KG1 (cell line): ENCODE measurements at regions not wholly inside any gene's neighbourhood (a gene's known extent, or its start where the extent isn't known, plus 50 kb on each side); places are given as distances from the start of the nearest gene placed in this dataset.

ENCODE experiments used
- DNase-seq: peaks from one replicate; lab custom pipeline; 2025; lab: John Stamatoyannopoulos, UW

DNA sequence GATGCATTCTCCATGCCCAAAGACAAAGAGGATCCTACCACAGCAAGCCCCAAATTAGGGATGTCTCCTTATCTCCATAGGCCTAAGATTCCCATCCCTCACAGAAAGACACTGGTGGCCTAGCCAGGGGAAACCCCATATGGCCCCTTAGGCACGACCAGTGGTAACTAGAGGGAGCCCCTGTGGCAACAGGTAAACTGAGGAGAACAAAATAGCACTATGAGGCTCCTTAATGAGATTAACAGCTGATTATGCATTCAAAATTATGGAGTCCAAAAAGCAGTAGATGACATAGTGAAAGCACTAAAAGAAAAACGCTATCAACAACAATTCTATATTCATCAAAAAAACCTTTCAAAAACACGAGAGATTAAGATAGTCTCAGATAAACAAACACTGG is 234.0 kb downstream of the DIRAS2 start:
- no peak for DNase-seq

DNA sequence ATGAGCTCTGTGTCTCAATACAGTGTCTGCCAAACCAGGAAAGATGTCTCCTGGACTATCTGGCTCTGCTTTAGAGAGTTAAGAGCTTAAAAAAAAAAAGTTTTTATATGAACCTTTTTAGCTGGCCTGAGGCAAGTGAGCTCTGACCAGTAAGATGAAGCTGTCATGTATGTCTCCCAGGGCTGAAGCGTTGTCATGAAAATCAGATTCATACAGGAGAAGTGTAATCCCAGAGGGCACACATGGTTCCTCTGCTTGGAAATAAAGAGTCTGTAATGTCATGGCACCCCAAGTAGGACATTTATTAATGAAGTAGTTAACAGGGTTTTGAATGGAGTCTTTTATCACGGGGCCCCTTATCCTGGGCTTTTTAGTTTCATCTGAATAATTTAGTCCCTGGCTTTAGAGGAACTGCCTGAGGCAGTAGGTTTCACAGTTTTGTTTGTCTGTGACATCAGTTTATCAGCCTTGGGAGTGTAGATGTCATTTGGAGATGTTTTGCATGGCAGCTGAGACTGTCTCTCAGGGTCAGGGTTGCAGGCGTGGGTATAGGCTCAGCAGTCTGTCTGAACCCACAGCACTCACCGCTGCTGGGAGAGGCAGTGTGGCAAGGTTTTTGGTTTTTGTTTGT is 223.3 kb downstream of the DIRAS2 start:
- no peak for DNase-seq

DNA sequence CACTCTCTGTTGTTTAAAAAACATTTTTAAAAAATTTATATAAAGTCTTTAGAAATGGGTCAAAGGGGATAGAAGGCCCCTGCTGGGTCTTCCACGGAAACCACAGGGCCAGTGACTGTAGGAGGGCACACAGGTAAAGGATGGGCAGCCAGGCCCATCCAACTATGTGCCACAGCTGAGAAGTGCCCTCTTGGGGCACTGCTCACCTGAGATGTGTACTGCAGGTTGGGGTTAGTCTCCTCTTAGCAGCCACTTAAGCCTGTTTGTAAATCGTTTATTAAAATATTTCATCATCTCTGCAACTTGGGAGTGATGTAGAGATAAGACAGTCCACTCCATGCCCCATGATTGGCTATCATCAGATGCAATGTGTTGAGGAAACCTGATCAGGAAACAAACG is 222.4 kb downstream of the DIRAS2 start:
- DNase-seq, result no peak

DNA sequence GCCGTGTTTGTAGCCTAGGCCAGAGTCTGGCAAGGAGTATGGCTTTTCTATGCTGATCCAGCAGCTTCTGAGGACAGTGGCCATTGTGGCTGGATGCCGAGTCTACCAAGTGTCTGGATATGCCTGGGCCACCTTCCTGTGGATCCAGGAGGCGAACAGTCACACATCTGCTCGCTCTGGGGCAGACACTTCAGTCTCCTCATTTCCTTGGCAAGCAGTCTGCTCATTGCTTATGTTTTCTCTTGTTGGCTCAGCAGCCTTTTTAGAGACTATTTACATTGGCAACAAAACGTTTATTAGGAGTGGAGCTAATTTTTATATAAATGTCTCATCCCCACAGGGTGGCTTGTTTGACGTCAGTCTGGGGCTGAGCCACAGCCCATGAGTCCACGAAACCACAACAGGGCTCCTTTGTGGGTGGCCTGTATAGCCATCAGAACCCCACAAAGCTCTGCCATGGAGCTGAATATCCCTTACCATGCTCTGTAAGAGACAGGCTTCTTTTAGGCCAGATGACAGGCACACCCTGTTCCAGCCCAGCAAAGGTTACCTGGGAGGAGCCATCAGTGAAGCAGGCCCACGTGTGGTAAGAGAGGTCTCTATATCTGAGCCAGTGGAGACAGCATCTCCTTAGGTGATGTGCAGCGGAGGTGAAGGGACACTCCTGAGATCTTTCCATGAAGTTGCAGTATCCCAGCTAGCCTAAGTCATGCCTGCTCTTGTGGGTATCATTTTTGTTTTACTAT is 221.7 kb downstream of the DIRAS2 start:
- DNase-seq, result no peak

DNA sequence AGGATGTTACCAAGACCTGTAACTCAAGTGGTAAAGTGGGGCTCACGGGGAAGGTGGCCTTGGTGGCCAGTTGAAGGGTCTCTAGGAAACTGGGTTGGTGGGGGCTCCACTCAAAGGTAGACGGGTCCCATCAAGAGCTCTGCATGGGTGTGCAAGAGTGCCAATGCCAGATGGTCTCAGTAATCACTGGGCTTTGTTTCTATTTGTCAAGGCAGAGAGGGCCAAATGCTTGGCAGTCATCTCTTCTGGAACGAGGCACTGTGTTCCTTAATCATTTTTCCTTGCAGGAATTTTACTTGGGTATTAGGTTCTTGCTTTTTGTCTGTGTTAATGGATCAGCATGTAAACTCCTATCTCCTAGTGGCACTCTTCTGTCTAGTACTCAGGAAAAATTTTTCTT is 220.8 kb downstream of the DIRAS2 start:
- no peak for DNase-seq

DNA sequence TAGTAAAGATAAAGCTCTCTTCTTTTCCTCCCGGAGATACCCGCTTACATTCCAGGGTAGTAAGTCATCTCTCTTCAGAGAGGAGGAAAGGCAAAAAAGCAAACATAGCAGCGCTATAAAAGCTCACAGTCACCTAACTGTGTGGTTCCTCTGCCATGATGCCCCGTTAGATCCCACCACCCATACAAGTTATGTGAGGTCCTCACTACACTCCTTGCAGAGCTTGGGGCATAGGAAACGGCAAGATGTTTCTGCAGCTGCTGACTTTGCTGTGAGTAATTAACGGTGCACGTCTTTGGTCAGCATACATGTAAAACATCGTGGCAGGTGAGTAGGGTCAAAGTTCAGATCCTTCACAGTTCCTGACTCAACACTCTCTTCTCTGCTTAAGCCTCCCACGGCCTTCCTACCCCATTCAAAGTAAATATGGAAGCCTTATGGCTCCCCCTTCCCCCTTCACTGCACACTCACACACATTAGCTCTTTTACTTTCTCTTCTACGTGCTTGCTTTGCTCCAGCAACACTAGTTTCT is 218.9 kb downstream of the DIRAS2 start:
- no peak for DNase-seq

DNA sequence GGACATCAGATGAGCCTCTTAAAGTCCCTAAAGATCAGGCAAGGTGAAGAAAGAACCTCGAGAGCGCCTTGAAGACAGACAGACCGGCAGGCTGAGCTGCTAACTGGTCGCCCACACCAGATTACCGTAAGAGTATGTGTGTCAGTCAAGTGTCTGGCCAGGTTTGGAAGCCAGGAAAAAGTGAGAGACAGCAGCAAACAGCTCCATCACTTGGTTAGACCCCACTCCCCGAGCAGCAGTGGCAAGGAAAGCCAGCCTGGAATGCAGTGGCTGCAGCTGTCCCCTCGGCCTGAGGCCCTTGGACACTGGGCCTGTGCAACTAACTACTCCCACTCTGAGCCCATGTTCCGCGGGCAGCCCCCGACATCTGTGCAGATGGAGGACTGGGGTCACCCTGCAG is 214.1 kb downstream of the DIRAS2 start:
- no peak for DNase-seq

DNA sequence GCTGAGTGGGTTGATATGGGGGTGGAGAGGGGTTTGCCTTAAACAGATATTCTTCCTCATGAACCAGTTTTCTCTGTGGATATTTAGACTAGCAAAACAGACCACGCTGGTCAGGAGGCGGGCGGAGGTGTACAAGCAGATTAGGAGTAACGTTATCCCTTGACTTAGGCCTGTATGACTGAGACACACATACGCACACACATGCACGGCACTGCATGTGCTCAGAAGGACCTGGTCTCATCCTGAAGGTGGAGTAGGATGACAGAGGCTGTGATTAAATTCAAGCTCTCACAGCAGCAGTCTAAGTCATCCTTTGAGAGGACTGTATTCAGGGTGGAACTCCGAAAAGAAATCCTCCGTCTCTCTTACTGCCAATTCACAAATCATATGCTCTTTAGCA is 209.7 kb downstream of the DIRAS2 start:
- no peak for DNase-seq

DNA sequence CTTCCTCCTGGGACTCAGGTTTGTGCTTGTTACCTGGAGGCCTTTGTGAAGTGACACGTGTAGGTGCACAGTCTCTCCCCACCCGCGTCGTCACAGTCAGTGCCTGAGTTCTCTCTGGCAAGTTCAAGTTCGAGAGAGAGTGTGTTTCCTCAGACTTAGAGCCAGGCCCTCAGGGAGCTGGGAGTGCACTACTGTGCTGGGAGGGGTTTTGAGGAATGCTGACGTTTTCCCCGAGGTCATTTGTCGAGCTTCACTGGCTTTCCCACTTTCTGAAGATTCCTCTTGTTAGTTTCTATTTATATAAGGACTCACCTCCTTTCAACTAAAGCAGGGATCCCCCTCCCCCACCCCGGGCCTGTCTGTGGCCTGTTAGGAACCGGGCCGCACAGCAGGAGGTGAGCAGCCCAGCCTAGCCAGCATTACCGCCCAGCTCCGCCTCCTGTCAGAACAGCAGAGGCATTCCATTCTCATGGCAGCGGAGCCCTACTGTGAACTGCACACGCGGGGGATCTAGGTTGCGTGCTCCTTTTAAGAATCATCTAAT is 209.2 kb downstream of the DIRAS2 start:
- DNase-seq, result no peak

DNA sequence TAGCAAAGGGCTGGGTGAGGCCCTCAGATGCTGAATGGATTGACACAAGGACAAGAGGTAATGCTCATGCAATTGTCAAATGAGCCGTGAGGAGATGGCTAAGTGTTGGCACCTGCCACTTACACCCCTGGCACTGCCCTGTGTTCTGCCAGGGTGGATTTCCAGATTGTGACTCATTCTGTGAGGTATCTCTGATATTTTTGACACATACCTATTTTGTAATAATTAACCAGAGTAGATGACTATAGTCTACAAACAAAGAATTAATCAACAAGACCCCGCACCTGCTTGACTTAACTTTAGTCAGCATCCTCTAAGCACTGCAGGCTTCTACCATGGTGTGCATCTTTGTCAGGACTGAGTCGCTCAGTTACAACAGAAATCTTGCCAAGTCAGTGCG is 200.8 kb downstream of the DIRAS2 start:
- DNase-seq, result no peak

DNA sequence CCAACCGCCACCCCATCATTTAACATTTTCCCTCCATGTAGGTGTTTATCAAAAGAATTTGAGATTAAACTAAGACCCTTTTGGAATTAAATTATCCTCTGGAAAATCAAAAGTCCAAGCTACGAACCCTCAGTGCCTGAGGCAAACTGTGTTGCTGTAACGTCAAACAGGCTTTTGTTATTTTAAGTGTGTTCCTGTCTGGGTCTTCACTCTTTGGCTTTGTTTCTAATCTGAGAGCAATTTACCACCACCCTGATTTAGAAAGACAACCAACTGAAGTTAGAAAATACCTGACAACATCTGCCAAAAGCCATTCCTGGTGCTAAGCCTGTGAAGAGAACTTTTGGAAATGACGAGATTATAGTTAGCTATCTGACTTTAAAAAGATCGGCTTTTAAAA is 199.9 kb downstream of the DIRAS2 start:
- no peak for DNase-seq

DNA sequence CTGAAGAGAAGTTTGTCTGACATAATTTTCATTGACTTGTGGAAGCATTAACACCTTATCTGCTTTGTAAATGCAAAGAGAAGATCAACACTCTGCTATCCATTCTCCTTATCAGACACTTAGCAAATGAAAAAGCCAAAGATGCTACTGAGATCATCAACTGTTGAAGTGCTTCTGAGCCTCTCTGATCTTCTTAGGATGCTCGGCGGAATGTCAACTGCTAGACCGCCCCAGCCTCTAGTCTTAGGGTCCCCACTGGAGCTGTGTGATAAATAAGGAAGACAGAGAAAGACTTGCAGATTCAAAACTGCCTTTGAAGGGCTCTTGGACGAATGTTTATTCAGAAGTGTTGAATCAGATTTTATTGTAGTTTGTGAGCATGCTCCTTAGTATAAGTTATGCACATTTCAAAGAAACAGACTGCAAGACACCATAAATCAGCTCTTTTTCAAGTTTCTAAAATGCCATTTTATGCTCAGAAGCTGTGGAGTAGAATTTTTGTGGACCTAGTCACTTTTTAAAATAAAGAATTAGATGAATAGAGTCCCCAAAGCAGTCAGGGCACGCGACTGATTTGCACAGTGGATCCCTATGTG is 197.9 kb downstream of the DIRAS2 start:
- no peak for DNase-seq

DNA sequence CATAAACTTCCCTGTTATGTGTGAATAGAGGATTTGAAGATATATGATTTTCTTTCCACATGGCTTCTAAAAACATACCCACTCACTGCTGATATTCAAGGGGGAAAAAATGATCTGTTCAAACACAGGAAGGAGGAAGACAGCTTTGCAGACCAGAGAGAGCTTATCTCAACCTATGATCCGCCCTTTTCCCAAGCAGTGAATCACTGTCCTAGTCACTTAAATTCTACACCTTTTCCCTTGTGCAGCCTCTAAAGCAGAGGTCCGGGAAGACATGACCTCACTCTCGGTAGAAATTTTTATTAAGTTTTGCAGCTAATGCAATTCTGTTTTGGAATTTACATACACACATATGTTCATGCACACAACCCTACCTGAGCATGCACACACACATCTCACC is 197.2 kb downstream of the DIRAS2 start:
- DNase-seq, result no peak

DNA sequence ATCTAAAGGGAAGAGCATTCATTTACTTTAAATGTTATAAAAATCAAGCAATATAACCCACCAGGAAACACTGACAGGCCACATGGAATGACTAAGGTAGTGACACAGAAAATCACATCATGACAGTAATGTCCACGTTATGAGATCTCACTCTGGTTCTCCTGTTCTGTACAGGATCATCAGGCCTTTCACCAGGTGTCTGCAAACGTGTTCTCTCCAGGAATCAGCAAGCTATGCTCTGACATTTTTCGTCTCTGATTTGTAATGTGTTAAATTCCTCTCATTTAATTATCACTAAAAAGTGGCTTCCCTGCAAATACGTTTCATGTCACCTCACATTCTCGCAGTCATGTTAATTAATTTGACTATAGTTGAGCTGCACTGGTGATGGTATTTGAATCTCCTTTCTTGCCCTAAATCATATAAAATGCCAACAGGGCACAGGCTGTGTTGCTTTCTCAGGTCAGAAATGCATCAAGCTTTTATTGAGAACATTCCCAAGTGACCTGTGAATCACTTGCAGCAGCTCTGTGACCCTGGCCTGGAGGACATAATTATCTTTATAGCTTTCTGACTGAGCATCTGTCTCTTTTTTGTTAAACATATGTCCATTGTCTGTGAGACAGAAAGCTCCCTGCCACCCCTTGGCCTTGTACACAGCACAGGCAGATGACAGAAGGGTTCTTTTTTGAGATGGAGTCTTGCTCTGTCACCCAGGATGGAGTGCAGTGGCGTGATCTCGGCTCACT is 196.2 kb downstream of the DIRAS2 start:
- no peak for DNase-seq

DNA sequence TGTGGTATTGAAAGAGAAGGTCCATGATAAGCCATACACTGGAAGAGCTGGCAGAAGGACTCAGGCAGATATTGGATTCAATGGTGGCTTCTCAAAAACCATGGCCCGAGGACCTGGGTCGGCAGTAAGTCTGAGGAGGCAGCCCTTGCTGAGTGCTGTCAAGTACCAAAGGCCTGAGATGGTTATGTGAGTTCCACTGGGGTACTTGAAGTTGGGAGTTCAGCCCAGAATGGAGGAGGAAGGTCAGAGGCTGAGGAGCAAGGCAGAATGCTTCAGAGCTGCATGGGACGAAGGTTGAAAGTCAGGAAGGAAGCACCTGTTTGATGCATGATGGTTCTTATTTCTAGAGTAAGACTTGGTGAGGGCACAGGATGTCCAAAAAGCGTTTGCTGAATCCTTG is 194.9 kb downstream of the DIRAS2 start:
- no peak for DNase-seq

DNA sequence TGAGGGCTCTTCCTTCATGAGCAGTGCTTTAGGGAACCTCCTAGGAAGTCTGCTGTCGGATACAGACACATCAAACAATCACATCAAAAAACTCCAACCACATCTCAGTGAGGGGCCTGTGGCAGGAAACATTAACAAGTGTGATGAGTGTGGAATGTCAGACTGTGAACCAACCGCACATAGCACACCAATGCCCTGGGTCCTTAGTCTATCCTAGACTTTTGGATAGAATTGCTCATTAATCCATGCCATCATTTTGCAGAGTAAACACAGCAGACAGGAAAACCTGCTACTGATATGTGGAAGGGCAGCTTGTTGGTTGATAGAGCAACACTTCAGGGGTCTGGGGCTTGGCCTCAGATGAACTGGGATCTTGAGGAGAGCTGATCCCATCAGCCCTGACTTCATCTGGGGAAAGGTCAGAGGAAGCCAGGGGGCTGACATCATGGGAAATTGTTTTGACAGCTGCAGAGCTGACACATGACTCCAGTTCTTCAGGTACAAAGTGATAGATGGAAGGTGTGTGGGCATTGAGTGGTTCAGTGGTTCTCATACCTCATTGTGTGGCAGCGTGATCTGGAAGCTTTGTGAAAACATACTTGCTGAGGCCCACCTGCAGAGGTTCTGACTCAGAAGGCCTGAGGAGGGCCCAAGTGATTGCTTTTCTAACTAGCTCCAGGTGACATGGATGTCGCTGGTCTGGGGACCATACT is 193.3 kb downstream of the DIRAS2 start:
- no peak for DNase-seq

DNA sequence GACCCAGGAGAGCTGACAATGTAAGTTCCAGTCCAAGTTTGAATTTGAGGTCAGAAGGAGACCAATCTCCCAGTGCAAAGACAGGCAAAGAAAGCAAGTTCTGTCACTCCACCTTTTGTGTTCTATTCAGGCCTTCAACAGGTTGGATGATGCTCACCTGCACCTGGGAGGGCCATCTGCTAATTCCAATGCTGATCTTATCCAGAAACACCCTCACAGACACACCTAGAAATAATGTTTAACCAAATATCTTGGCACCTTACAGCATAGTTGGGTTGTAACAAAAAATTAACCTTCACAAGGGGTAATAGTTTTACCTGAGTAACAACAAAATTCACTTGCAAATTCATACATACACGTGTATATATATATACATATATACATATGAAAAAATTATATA is 190.8 kb downstream of the DIRAS2 start:
- no peak for DNase-seq

DNA sequence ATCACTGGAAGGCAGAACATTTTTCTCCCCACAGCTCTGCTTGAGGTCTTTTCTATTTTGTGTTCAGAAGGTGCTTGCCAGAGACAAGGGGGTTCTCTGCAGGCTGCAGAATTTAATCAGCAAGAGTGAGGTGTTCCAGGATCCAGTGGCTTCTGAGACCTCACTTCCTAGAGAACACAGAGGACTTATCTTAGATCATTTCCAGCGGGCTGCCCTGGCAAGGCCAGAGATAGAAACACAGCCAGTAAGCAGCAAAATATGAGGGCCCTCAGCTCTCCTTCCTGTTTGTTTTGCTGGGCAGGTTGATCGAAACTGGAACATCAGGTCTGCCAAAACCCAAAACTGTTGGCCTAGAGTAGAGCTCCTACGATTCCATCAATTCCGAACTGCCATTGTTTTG is 187.3 kb downstream of the DIRAS2 start:
- DNase-seq, result no peak

DNA sequence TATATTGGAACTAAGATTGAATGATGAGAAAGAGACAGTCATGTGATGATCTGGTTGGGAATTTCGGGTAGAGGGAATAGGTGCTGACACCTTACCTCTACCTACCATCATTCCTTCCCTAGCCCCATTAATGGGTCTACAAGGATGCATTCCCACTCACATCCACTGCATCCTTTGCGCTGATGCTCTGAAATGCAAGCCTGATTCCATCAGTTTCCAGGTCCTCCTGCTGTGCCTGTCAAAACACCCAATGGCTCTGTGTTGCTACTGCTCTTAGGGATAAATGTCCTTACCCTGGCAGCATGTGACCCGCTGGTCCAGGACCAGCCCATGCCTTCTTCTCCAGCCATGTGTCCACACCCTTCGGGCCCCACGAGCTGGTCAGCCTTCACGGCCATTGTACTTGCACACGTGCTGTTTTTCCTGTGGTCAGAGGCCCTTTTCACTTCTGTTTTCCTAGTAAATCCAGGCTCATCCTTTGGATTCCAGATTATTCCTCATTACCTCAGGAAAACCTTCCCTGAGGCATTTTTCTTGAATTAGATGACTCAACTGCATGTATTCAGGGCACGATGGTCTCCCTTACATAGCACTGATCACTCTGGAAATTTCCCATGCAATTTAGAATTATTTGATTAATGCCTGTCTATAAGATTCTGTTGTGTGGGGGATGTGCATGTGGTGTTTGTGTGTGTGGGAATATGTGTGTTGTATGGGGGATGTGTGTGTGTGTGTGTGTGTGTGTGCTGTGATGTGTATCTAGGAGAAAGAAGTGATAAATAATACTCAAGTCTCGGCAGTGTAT is 185.0 kb downstream of the DIRAS2 start:
- no peak for DNase-seq

DNA sequence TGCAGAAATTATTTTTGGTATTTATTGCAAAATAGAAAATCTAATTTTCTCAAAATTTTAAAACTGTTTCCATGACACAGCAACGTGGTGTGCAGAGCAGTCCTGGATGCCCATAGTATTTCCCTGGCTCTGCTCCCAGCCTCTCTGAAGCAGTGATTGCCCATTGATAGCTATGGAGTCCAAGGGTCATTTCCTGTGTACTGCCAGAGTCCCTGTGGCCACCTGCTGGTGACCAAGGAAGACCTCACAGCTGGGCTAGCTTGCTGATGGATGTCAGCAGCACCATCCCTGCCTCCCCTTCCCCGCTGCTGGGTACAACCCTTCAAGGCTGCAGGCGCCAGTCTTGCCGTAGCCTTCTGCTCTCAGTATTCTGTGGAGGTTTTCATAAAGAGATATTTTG is 184.1 kb downstream of the DIRAS2 start:
- no peak for DNase-seq

DNA sequence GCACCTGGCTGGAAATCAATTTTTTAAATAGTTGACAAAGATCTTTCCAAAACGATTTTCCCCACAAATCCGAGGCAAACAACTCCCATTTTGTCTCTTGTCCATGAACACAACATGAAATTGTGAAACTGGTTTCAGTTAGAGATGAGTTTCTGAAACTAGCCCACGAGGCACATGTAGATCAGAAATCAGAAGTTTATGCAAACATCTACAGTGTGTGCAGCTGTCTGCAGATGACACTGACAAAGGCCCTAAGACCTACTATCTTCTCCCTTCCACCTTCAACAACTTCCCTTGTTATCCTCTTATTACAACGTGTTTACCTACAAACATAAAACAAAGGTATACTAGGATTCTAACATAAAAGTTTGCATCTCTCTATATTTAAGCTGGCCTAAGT is 183.3 kb downstream of the DIRAS2 start:
- no peak for DNase-seq
